ENCODE measurements at regions not wholly inside any gene's neighbourhood (a gene's known extent, or its start where the extent isn't known, plus 50 kb on each side); places are given as distances from the start of the nearest gene placed in this dataset.
"Not testable (repeated sequence)": the region's sequence is repeated elsewhere in the genome, so short reads cannot be mapped to it uniquely, and the experiment has no call there.

DNA sequence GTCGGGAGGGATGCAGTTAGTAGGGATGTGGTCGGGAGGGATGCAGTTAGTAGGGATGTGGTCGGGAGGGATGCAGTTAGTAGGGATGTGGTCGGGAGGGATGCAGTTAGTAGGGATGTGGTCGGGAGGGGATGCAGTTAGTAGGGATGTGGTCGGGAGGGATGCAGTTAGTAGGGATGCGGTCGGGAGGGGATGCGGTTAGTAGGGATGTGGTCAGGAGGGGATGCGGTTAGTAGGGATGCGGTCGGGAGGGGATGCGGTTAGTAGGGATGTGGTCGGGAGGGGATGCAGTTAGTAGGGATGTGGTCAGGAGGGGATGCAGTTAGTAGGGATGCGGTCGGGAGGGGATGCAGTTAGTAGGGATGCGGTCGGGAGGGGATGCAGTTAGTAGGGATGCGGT lies 96.2 kb downstream of the BDH1 start:
- in situ Hi-C loops (cut with HindIII; ENCODE audit: low pct_ligation_motif_present, low pct_unique_long_range_greater_than_20kb, low sequenced_read_pairs) = loop anchor here (25.0 kb wide), 1 partner anchor 172 kb away; the partner anchor contains the start of gene DLG1
- DNase-seq = not testable (repeated sequence)

DNA sequence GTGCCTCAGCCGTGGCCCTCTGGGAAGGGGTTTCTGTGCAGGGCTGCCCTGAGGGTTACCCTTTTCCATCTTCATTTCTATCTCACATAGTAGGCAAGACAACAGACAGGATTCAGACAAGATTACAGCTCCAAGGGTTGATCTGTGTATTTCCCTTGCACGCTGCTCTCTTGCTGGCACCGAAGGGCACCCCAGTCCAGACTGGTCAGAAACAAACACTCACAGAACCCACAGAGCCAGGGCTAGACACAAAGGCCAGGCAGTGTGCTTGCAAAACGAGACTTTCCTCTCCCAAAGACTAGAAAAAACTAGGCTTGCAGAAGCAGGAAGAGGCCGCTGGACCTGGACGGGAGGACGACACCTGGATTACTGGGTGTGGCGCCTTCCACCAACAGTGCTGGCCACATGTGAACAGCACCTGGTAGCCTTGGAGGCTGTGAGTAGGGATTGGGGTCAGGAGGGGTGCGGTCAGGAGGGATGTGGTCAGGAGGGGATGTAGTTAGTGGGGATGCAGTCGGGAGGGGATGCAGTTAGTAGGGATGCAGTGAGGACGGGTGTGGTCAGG lies 96.8 kb downstream of the BDH1 start:
- no peak for DNase-seq
- in situ Hi-C loops (cut with HindIII; ENCODE audit: low pct_ligation_motif_present, low pct_unique_long_range_greater_than_20kb, low sequenced_read_pairs) = loop anchor here (25.0 kb wide), 1 partner anchor 172 kb away; the partner anchor contains the start of gene DLG1

DNA sequence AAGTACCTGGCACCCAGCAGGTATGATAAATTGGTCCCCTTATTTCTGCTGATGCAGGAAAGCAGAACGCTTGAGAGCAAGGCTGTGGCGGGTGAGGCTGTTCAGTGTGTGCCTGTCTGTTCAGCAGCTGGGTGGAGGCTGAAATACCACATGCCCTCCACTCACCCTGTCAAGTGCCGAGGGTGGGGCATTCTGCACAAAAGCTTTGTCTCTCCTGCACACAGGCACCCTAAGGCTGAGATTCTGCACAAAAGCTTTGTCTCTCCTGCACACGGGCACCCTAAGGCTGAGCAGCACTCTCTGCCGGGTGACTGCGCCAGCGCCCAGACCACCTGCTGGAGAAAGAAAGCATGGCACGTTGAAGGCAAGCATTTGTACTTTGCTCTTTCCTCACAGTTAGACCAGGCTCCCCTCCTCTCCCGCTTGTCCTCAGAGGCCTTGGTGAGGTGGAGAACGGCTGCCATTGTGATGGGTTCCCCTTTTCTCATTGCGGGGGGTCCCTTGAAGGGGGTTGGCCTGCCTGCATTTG lies 97.5 kb downstream of the BDH1 start:
- in situ Hi-C loops (cut with HindIII; ENCODE audit: low pct_ligation_motif_present, low pct_unique_long_range_greater_than_20kb, low sequenced_read_pairs) = loop anchor here (25.0 kb wide), 1 partner anchor 171 kb away; the partner anchor contains the start of gene DLG1
- DNase-seq = no peak

DNA sequence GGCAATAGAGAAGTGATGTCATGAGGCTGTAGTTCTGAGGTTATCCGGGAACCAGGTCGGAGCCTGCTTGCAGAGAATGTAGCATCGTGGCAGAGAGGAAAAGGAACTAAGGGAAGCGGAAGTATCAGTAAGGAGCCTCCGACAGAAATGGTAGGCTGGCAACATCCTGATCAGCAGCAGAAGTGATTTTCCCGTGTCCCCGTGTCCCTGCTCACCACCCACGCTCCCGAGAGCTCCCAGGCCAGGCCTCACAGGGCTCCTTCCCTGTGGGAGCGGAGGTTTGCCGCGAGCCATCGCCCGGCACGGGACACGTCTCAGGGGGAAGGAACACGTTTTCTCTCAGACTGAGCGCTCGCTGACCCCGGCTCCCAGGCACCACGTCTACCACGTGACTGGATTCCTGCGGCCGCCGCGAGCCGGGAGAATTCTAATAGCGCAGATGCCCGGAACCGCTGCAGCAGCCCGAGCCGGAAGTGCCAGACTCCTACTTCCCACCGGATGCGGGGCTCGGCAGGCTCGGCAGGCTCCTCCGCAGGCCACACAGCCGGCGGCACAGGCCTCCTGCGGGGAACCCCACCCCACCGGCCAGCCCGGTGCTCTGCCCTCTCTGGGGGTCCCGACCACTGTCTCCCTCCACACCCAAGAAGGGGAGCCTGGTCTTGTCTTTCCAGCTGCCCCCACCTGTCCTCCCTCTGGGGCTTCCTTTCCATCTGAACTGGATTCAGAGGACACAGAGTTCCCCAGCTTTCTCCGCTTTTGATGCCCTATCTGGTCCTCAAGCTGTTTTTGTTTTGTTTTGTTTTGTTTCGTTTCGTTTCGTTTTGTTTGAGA lies 99.3 kb downstream of the BDH1 start:
- in situ Hi-C loops (cut with HindIII; ENCODE audit: low pct_ligation_motif_present, low pct_unique_long_range_greater_than_20kb, low sequenced_read_pairs) = loop anchor here (25.0 kb wide), 1 partner anchor 169 kb away; the partner anchor contains the start of gene DLG1
- peak; percentile 89 for DNase-seq

DNA sequence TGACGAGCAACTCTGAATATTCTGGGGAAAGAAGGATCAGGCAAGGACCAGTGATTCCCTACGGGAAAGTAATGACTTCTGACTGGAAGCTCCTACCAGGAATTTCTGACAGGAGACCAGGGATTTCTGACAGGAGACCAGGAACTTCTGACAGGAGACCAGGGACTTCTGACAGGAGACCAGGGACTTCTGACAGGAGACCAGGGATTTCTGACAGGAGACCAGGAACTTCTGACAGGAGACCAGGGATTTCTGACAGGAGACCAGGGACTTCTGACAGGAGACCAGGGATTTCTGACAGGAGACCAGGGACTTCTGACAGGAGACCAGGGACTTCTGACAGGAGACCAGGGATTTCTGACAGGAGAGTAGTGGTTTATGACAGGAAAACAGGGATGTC lies 100.9 kb downstream of the BDH1 start:
- DNase-seq = not testable (repeated sequence)
- in situ Hi-C loops (cut with HindIII; ENCODE audit: low pct_ligation_motif_present, low pct_unique_long_range_greater_than_20kb, low sequenced_read_pairs) = loop anchor here (25.0 kb wide), 1 partner anchor 168 kb away; the partner anchor contains the start of gene DLG1

DNA sequence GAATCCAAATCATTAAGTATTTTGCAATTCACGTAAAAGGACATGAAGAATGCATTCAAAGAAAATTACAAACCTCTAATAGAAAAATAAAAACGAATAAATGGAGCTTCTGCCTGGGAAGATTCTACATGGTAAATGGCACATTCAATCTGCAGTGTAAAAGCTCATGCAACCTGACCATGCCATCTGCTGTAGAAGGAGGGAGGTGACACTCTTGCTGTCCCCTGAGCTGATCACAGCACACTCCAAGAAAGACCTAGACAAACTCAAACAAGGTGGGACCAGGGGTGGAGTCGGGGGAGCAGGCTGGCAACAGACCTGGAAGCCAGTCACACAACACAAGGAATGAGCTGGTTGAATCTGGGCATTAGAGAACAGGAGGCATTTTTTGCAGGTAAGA lies 101.8 kb downstream of the BDH1 start:
- in situ Hi-C loops (cut with HindIII; ENCODE audit: low pct_ligation_motif_present, low pct_unique_long_range_greater_than_20kb, low sequenced_read_pairs) = loop anchor here (25.0 kb wide), 1 partner anchor 167 kb away; the partner anchor contains the start of gene DLG1
- DNase-seq = peak; percentile 27

DNA sequence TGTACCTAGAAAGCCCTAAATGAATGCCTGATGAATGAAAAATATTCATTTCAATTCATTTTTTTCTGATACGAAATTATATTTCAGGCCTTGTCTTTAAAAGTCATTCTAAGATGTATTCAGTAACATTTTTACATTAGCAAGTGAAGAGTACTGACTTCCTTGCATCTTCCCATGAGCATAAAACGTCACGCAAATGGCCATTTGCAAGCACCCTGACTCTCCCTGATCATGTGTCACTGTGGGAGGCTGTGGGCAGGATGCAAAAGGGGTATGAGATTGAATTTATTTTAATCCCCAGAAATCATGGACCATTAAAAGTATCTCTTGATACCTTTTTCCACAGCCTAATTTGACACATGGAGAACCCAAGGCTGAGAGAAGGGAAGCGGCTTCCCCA lies 105.0 kb downstream of the BDH1 start:
- no peak for DNase-seq
- in situ Hi-C loops (cut with HindIII; ENCODE audit: low pct_ligation_motif_present, low pct_unique_long_range_greater_than_20kb, low sequenced_read_pairs) = loop anchor here (25.0 kb wide), 1 partner anchor 164 kb away; the partner anchor contains the start of gene DLG1

DNA sequence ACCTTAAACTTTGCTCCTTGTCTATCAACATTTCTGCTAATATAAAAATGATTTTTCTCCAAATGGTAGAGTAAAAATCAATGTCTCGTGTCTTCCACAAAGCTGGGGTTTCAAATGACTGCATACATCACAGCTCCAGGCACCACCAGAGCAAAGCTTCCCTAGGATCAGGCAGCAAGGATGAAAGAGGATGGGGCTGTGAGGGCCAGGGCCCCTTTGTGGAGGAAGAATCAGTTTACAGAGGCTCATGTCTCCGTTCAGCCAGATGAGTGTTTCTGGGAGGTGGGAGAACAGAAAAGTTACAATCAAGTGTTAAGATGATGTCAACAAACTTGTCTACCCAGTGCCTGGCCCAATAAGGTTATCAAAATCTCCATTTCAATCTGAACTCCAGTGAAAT lies 105.5 kb downstream of the BDH1 start:
- DNase-seq = no peak
- in situ Hi-C loops (cut with HindIII; ENCODE audit: low pct_ligation_motif_present, low pct_unique_long_range_greater_than_20kb, low sequenced_read_pairs) = loop anchor here (25.0 kb wide), 1 partner anchor 163 kb away; the partner anchor contains the start of gene DLG1

DNA sequence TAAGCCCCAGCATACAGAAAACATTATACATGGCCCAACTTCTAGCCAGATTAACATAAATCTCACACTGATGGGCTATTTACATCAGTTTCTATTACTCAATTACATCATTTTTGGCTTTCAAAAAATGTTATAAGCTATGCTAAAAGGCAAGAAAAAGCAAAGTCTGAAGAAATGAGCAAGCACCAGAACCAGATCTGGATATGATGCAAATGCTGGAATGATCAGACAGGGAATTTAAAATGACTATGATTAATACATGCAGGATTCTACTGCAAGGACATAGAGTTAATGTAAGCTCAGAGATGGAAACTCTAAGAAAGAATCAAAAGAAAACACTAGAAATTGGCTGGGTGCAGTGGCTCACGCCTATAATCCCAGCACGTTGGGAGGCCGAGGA lies 106.6 kb downstream of the BDH1 start:
- in situ Hi-C loops (cut with HindIII; ENCODE audit: low pct_ligation_motif_present, low pct_unique_long_range_greater_than_20kb, low sequenced_read_pairs); DNase-seq: not testable (repeated sequence)

DNA sequence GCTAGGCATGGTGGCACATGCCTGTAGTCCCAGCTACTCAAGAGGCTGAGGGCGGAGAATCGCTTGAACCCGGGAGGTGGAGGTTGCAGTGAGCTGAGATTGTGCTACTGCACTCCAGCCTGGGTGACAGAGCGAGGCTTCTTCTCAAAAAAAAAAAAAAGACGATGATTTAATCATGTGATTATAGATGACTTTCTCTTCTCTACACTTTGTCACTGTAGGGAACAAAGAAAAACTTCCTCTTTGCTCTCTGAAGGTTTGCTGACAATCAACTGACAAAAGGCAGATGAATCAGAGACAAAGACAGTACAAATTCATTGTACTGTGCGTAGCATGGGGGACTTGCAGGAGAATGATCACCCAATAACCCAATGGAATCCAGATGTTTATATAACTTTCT lies 108.0 kb downstream of the BDH1 start:
- in situ Hi-C loops (cut with HindIII; ENCODE audit: low pct_ligation_motif_present, low pct_unique_long_range_greater_than_20kb, low sequenced_read_pairs); DNase-seq: not testable (repeated sequence)

DNA sequence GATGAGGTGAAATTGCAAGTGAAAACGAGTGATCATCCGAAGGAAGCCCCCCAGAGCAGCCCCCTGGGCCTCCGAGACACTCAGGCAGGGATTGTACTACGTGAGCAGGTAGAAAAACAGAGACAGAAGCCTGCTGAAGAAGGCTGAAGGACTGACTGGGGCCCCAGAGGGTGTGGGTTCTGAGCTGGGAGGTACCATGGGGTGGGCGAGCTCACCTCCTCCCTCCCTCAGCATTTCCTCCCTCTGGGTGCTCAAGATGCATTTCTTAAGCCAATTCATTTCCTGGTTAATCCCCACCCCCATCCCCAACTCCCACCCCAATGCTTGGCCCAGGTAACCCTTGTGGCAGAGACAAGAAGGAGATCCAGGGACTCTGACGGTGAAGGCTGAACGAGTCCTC lies 108.7 kb downstream of the BDH1 start:
- no peak for DNase-seq
- in situ Hi-C loops (cut with HindIII; ENCODE audit: low pct_ligation_motif_present, low pct_unique_long_range_greater_than_20kb, low sequenced_read_pairs) = no loop called here

DNA sequence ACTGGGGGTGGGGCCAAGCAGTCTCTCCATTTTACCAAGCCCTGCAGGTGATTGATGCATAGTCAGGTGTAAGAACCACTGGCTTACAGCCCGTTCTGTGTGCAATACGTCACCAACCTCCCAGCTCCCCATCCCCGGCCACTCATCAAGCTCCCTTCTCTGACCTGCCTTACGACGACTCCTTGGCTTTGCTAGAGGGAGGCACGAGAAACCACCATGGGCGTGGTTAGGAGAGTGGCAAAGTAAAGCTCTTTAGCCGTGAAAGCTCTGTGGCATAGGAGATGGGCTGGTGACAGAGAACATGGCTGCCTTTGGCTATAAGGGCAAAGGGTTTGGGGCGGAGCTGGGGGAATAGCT lies 109.1 kb downstream of the BDH1 start:
- in situ Hi-C loops (cut with HindIII; ENCODE audit: low pct_ligation_motif_present, low pct_unique_long_range_greater_than_20kb, low sequenced_read_pairs) = no loop called here
- no peak for DNase-seq

DNA sequence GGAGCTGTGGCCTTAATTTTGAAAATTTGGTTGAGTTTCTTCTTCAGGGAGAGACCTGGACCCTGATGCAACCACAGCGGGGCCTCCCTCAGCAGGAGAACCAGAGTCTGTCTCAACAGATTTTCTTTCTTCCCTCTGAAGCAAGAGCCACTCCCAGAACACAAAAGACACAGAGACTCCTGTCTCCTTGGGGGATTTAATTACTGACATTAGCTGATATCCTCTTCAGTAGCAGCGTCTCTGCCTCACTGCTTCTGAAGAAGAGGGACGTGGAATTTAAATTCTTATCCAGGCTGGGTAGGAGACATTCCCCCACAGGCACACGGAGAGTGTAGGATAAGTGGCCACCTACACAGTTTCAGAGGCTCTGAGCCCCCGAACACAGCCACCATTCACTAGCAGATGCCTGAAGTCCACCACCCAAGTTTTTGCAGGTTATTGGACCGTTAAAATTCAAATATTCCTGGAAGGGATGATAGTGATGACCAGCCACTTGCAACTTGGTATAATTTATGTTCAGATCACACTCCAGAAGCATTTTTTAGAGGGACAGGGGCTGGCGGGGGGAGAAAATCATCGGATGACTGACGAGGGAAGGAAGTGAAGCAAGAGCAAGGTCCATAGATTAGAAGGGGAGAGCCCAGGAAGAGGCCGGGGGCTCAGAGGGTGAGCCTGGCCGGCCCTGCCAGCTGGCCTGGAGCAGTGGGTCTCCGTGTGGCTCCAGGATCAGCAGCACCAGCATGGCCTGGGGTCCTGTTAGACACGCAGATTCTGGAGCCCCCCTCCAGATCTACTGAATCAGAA lies 109.7 kb downstream of the BDH1 start:
- no peak for DNase-seq

DNA sequence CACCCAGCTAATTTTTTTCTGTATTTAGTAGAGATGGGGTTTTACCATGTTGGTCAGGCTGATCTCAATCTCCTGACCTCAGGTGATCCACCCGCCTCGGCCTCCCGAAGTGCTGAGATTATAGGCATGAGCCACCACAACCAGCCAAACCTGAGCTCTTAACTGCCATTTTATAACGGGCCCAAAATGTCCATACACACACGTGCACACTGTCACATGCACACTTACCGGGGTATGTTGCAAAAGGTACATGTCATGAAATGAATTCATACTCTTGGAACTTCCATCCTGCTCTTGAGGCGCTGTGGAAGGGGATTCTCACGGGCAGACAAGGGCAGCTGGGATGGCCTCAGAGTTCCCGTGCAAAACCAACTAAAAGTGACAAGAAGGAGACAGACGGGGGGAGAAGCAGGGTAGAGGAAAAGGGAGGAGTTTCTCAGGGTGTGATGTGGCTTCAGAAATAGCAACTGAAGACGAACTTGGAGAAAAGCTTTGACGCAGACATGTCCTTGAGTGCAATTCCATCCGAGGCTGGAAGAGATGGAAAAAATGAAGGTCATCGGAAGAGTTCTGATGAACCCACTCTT lies 110.9 kb downstream of the BDH1 start:
- in situ Hi-C loops (cut with HindIII; ENCODE audit: low pct_ligation_motif_present, low pct_unique_long_range_greater_than_20kb, low sequenced_read_pairs) = no loop called here
- DNase-seq = no peak

More for the DNA sequence above, 109.7 kb downstream of the BDH1 start:
- in situ Hi-C loops (cut with HindIII; ENCODE audit: low pct_ligation_motif_present, low pct_unique_long_range_greater_than_20kb, low sequenced_read_pairs) = no loop called here

DNA sequence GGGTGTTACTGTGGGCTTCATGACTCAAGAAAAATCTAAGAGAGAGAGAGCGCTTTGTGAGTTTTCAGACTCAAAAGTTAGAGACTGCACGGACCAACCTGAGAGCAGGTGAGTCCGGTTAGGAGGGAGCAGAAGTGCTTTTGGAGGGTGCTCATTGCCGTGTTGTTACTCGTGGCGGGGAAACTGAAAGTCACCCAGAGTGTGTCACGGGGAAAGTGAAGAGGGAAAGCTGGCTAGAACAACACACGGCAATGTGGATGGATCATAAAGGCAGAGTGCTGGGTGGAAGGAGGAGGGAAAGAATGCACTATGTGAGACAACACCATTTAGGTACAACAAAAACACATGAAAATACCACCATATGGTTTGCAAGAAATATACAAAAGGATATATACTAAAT lies 112.3 kb downstream of the BDH1 start:
- in situ Hi-C loops (cut with HindIII; ENCODE audit: low pct_ligation_motif_present, low pct_unique_long_range_greater_than_20kb, low sequenced_read_pairs) = no loop called here
- DNase-seq = no peak

DNA sequence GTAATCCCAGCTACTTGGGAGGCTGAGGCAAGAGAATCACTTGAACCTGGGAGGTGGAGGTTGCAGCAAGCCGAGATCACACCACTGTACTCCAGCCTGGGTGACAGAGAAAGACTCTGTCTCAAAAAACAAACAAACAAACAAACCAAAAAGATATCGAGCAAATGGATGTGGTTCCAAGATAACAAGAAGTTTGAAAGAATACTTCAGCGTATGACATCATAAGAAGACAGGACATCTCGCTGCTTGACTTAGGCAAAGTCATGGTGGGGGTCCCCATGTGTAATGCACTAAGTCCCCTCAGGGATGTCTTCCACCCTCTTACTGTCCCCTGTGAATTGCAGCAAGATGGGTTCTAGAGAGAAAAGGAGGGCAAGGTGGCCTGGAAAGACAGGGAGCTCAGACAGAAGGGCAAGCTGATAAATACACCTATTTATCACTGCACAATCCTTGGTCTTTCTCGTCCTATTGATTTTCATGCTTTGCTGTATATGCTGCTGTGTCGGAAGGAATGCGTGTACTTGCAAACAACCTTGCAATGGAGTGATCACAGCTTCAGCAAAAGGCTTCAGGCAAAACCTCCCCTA lies 115.0 kb downstream of the BDH1 start:
- no peak for DNase-seq
- in situ Hi-C loops (cut with HindIII; ENCODE audit: low pct_ligation_motif_present, low pct_unique_long_range_greater_than_20kb, low sequenced_read_pairs) = no loop called here

DNA sequence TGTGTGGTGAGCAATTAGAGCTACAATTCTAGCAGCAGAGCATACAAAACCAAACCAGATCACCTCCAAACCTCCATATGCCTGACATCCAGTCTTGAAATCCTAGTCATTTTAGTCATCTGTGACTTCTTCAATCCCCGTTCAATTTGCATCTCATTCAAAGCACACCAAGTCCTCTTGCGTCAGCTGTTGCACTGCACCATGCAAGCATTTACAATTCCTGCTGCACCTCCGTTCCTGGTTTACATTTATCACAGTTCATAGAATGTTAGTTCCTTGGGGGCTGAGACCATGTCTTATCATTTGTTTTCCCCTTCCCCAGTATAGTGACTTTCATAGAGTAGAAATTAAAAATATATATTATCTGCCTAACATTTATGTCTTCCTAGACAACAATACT lies 116.9 kb downstream of the BDH1 start:
- no peak for DNase-seq
- in situ Hi-C loops (cut with HindIII; ENCODE audit: low pct_ligation_motif_present, low pct_unique_long_range_greater_than_20kb, low sequenced_read_pairs) = no loop called here

DNA sequence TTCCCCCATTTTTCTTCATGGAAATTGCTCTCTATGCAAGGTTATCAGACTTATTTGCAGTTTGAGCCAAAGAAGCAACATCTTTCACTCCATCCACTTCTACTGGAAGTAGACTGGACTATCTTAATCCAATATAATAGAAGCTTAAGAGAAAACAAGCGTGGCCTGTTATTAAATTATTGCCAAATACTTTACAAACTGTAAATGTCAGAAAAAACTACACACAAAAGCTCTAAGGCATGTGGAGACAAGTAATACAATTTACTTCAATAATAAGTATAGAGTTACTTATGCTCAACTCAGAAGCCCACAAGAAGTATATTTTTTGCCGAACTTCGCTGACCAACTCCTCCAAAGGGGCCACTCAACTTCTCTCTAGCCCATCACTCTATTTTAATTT lies 120.3 kb downstream of the BDH1 start:
- in situ Hi-C loops (cut with HindIII; ENCODE audit: low pct_ligation_motif_present, low pct_unique_long_range_greater_than_20kb, low sequenced_read_pairs) = no loop called here
- DNase-seq = no peak
